ENCODE measurements at regions not wholly inside any gene's neighbourhood (a gene's known extent, or its start where the extent isn't known, plus 50 kb on each side); places are given as distances from the start of the nearest gene placed in this dataset.

DNA sequence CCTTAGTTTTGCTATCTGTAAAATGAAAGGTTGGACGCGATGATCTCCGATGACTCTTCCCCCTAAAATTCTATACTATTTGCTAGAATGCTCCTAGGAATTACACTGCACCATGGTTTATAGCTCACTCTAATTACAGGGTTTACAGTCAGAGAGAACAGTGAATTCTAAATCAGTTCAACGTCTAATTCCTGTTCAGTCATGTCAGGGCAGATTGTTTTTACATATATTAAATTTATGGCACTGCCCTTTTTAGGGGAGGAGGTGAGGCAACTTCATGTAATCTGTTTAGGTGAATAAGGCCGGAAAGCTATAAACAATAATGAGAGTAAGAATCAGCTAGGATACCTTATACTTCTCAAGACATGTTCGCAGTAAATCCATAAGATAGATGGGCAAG lies 293.9 kb downstream of the BAMBI start:
- TF ChIP-seq SIN3A (IDR thresholded peaks at IDR 0.05; ENCODE audit: borderline replicate concordance, insufficient read depth, low read depth, low read length) (no peak), POLR2AphosphoS5 (IDR thresholded peaks at IDR 0.05; ENCODE audit: low read depth, low read length) (no peak), TCF7L2 (IDR thresholded peaks at IDR 0.05; ENCODE audit: low read depth, low read length) (no peak)
- TF ChIP-seq, protein P1, sequence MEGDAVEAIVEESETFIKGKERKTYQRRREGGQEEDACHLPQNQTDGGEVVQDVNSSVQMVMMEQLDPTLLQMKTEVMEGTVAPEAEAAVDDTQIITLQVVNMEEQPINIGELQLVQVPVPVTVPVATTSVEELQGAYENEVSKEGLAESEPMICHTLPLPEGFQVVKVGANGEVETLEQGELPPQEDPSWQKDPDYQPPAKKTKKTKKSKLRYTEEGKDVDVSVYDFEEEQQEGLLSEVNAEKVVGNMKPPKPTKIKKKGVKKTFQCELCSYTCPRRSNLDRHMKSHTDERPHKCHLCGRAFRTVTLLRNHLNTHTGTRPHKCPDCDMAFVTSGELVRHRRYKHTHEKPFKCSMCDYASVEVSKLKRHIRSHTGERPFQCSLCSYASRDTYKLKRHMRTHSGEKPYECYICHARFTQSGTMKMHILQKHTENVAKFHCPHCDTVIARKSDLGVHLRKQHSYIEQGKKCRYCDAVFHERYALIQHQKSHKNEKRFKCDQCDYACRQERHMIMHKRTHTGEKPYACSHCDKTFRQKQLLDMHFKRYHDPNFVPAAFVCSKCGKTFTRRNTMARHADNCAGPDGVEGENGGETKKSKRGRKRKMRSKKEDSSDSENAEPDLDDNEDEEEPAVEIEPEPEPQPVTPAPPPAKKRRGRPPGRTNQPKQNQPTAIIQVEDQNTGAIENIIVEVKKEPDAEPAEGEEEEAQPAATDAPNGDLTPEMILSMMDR (IDR thresholded peaks at IDR 0.05), result no peak
- TF ChIP-seq, protein P2, sequence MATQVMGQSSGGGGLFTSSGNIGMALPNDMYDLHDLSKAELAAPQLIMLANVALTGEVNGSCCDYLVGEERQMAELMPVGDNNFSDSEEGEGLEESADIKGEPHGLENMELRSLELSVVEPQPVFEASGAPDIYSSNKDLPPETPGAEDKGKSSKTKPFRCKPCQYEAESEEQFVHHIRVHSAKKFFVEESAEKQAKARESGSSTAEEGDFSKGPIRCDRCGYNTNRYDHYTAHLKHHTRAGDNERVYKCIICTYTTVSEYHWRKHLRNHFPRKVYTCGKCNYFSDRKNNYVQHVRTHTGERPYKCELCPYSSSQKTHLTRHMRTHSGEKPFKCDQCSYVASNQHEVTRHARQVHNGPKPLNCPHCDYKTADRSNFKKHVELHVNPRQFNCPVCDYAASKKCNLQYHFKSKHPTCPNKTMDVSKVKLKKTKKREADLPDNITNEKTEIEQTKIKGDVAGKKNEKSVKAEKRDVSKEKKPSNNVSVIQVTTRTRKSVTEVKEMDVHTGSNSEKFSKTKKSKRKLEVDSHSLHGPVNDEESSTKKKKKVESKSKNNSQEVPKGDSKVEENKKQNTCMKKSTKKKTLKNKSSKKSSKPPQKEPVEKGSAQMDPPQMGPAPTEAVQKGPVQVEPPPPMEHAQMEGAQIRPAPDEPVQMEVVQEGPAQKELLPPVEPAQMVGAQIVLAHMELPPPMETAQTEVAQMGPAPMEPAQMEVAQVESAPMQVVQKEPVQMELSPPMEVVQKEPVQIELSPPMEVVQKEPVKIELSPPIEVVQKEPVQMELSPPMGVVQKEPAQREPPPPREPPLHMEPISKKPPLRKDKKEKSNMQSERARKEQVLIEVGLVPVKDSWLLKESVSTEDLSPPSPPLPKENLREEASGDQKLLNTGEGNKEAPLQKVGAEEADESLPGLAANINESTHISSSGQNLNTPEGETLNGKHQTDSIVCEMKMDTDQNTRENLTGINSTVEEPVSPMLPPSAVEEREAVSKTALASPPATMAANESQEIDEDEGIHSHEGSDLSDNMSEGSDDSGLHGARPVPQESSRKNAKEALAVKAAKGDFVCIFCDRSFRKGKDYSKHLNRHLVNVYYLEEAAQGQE (IDR thresholded peaks at IDR 0.05; ENCODE audit: insufficient read depth in 1 of 2, low read depth in 2 of 2, low read length in 1 of 2), result no peak
- intact Hi-C loops (cut with micrococcal nuclease; ENCODE audit: unreplicated experiment) (no loop called here), in situ Hi-C loops (cut with HindIII; ENCODE audit: low pct_unique_long_range_greater_than_20kb, low sequenced_read_pairs) (no loop called here)
- CTCF ChIA-PET, result no interaction called here
- BruUV-seq (replicated peaks), result no TSS peak
- H3K27ac ChIP-seq (ENCODE audit: low read length), result no peak overlapping the region
- H3K27me3 ChIP-seq (ENCODE audit: control insufficient read depth, insufficient read depth, low read length), result no peaks in the 10 kb centered on the region
- DNase-seq (ENCODE audit: low read depth, low spot score) (no peak), ATAC-seq (no peak)
- H3K4me3 ChIP-seq (ENCODE audit: low read depth in 2 of 2, low read length in 2 of 2), result no peak overlapping the region
- H3K36me3 ChIP-seq (ENCODE audit: control insufficient read depth, insufficient read depth, low read length), result no peaks in the 10 kb centered on the region
- H3K4me1 ChIP-seq (ENCODE audit: control insufficient read depth, insufficient read depth, low read length), result no peaks in the 10 kb centered on the region
- no peaks in the 10 kb centered on the region for H3K9me3 ChIP-seq (ENCODE audit: control insufficient read depth, insufficient read depth, low read depth, low read length)
- POLR2A ChIA-PET, result interaction anchor here (0.6 kb wide), 1 partner anchor 29 kb away, joined by 3 read pairs; no protein-coding TSS in a partner anchor

- Histone ChIP-seq H3K9me3 (ENCODE audit: control insufficient read depth, insufficient read depth, low read depth, low read length) (no peaks in the 10 kb centered on the region), H3K27me3 (ENCODE audit: control insufficient read depth, insufficient read depth, low read length) (no peaks in the 10 kb centered on the region), H3K27ac (ENCODE audit: low read length) (no peak overlapping the region), H3K4me3 (ENCODE audit: low read depth in 2 of 2, low read length in 2 of 2) (no peak overlapping the region), H3K4me1 (ENCODE audit: control insufficient read depth, insufficient read depth, low read length) (no peaks in the 10 kb centered on the region), H3K36me3 (ENCODE audit: control insufficient read depth, insufficient read depth, low read length) (no peaks in the 10 kb centered on the region)
- TF ChIP-seq SIN3A (IDR thresholded peaks at IDR 0.05; ENCODE audit: borderline replicate concordance, insufficient read depth, low read depth, low read length) (no peak), TCF7L2 (IDR thresholded peaks at IDR 0.05; ENCODE audit: low read depth, low read length) (no peak), POLR2AphosphoS5 (IDR thresholded peaks at IDR 0.05; ENCODE audit: low read depth, low read length) (no peak)
- TF ChIP-seq, protein P1 (IDR thresholded peaks at IDR 0.05), result no peak
- TF ChIP-seq, protein P2 (IDR thresholded peaks at IDR 0.05; ENCODE audit: insufficient read depth in 1 of 2, low read depth in 2 of 2, low read length in 1 of 2), result no peak
- ChIA-PET CTCF (no interaction called here), POLR2A (interaction anchor here (0.6 kb wide), 1 partner anchor 28 kb away, joined by 3 read pairs; no protein-coding TSS in a partner anchor)
- no TSS peak for BruUV-seq (replicated peaks)
- ATAC-seq (no peak), DNase-seq (ENCODE audit: low read depth, low spot score) (no peak)
- intact Hi-C loops (cut with micrococcal nuclease; ENCODE audit: unreplicated experiment) (no loop called here), in situ Hi-C loops (cut with HindIII; ENCODE audit: low pct_unique_long_range_greater_than_20kb, low sequenced_read_pairs) (no loop called here)
Measured at GRCh38 chr10:28971764-28972163, 294.4 kb downstream of the BAMBI start.

All from Panc1 (cell line).